A673 (cell line): ENCODE measurements at regions not wholly inside any gene's neighbourhood (a gene's known extent, or its start where the extent isn't known, plus 50 kb on each side); places are given as distances from the start of the nearest gene placed in this dataset.

Experiments used
- CTCF ChIP-seq: fragments of 300-800, 200-600 bp; sonication (generic); conservative IDR thresholded peaks from 2 replicates; pipeline ENCODE4 v1.5.1; 2017; ENCODE audit warnings: low read depth, mild to moderate bottlenecking, antibody characterized with exemption, low read length, moderate library complexity, mixed read lengths
- EZH2 ChIP-seq: fragments of 200-600 bp; sonication (generic); IDR thresholded peaks from 2 replicates; pipeline ENCODE4 v1.6.1; 2017; ENCODE audit warnings: borderline replicate concordance, low read depth, mild to moderate bottlenecking, mixed read lengths, antibody characterized with exemption, low read length; ENCODE audit not compliant: poor library complexity, severe bottlenecking

DNA sequence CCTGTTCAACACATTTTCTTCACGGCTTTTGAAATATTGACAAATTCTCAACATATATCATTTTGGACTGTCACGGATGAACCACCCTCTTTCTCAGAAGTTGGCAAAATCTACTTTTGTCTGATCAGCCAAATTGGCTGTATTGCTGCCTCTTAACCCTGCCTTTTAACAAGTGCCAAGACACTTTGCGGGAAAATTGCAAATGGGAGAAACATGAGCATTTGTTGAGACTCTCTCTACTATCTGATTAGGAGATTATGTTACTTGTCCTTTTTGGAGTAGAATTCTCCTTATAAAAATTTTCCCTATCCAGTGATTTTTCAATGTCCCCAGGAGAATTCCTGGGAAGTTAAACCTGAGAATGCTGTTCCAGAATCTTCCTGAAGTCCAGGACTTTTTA lies 256.2 kb upstream of the ZSWIM2 start:
- TF ChIP-seq CTCF, result no peak
- TF ChIP-seq EZH2, result no peak
